ENCODE measurements at regions not wholly inside any gene's neighbourhood (a gene's known extent, or its start where the extent isn't known, plus 50 kb on each side); places are given as distances from the start of the nearest gene placed in this dataset.

GRCh38 chr20:6703656-6704055 is 63.8 kb upstream of the BMP2 start:
- Mint-ChIP-seq H3K27me3 (ENCODE audit: insufficient read depth, unreplicated experiment) (no peaks in the 10 kb centered on the region), H3K4me1 (ENCODE audit: low read depth, unreplicated experiment) (peaks cover 90% of the 10 kb centered on the region), H3K27ac (ENCODE audit: unreplicated experiment) (peak overlapping the region; percentile 99), H3K4me3 (ENCODE audit: unreplicated experiment) (peak overlapping the region; percentile 34), H3K9me3 (ENCODE audit: unreplicated experiment) (no peaks in the 10 kb centered on the region), H3K36me3 (ENCODE audit: insufficient read depth, unreplicated experiment) (peaks cover 35% of the 10 kb centered on the region)
- Histone ChIP-seq H3K9me3 (no peaks in the 10 kb centered on the region), H3K4me1 (peaks cover 98% of the 10 kb centered on the region), H3K36me3 (ENCODE audit: control insufficient read depth, insufficient read depth, low read length) (no peaks in the 10 kb centered on the region), H3K4me3 (ENCODE audit: low read depth, low read length) (no peak overlapping the region), H3K27me3 (replicated peaks; ENCODE audit: control insufficient read depth, insufficient read depth, low read length) (no peaks in the 10 kb centered on the region)
- TSS peak; percentile 91 for BruUV-seq (replicated peaks)
- CTCF ChIA-PET, result interaction anchor here (0.6 to 1.0 kb wide), 2 partner anchors 10 to 67 kb away, joined by 3 read pairs; no protein-coding TSS in a partner anchor
- intact Hi-C loops (cut with micrococcal nuclease; ENCODE audit: unreplicated experiment), result loop anchor here (1.0 to 10.0 kb wide), 3 partner anchors 12 to 441 kb away; no protein-coding TSS in a partner anchor
- DNase-seq, result no peak
- no peak for TF ChIP-seq CTCF (IDR thresholded peaks at IDR 0.05; ENCODE audit: insufficient read depth in 1 of 2, low read depth in 1 of 2, low read length in 1 of 2, severe bottlenecking in 1 of 2, unreplicated experiment in 1 of 2)
- POLR2A ChIA-PET, result interaction anchor here (0.6 to 0.7 kb wide), 3 partner anchors 10 to 32 kb away, joined by 3 read pairs; no protein-coding TSS in a partner anchor

GRCh38 chr20:6703047-6703446 is 64.4 kb upstream of the BMP2 start:
- CTCF ChIA-PET, result interaction anchor here (0.6 kb wide), 1 partner anchor 69 kb away, joined by 3 read pairs; no protein-coding TSS in a partner anchor
- TF ChIP-seq CTCF (IDR thresholded peaks at IDR 0.05; ENCODE audit: insufficient read depth in 1 of 2, low read depth in 1 of 2, low read length in 1 of 2, severe bottlenecking in 1 of 2, unreplicated experiment in 1 of 2), result no peak
- Histone ChIP-seq H3K4me1 (peaks cover 98% of the 10 kb centered on the region), H3K36me3 (ENCODE audit: control insufficient read depth, insufficient read depth, low read length) (no peaks in the 10 kb centered on the region), H3K9me3 (no peaks in the 10 kb centered on the region), H3K4me3 (ENCODE audit: low read depth, low read length) (no peak overlapping the region), H3K27me3 (replicated peaks; ENCODE audit: control insufficient read depth, insufficient read depth, low read length) (no peaks in the 10 kb centered on the region)
- H3K4me3 Mint-ChIP-seq (ENCODE audit: unreplicated experiment), result no peak overlapping the region
- intact Hi-C loops (cut with micrococcal nuclease; ENCODE audit: unreplicated experiment), result loop anchor here (10.0 kb wide), 1 partner anchor 442 kb away; no protein-coding TSS in a partner anchor
- peak overlapping the region; percentile 99 for H3K27ac Mint-ChIP-seq (ENCODE audit: unreplicated experiment)
- POLR2A ChIA-PET, result no interaction called here
- H3K4me1 Mint-ChIP-seq (ENCODE audit: low read depth, unreplicated experiment), result peaks cover 91% of the 10 kb centered on the region
- peaks cover 35% of the 10 kb centered on the region for H3K36me3 Mint-ChIP-seq (ENCODE audit: insufficient read depth, unreplicated experiment)
- no peak for DNase-seq
- H3K9me3 Mint-ChIP-seq (ENCODE audit: unreplicated experiment), result no peaks in the 10 kb centered on the region
- no TSS peak for BruUV-seq (replicated peaks)
- no peaks in the 10 kb centered on the region for H3K27me3 Mint-ChIP-seq (ENCODE audit: insufficient read depth, unreplicated experiment)

DNA sequence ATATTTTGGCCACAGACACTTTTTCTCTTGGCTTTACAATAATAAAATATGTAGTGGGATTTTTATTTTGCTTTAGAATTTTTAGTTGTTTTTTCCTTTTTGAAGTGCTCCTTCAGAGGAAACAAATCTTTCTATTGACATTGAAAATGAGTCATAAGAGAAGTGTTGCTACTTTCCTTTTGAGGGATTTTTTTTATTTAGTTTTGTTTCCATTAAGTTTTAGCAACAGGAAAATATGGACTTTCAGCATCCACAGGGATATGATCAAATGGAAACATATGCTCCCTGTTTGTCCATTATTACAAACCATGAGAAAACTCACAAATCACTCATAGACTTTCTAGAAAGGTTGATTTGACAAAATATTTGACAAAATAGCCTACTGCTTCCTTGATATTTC is 65.3 kb upstream of the BMP2 start:
- no peak overlapping the region for H3K4me3 Mint-ChIP-seq (ENCODE audit: unreplicated experiment)
- ChIA-PET CTCF (no interaction called here), POLR2A (no interaction called here)
- H3K9me3 ChIP-seq, result no peaks in the 10 kb centered on the region
- peaks cover 39% of the 10 kb centered on the region for H3K36me3 Mint-ChIP-seq (ENCODE audit: insufficient read depth, unreplicated experiment)
- no peaks in the 10 kb centered on the region for H3K9me3 Mint-ChIP-seq (ENCODE audit: unreplicated experiment)
- intact Hi-C loops (cut with micrococcal nuclease; ENCODE audit: unreplicated experiment), result loop anchor here (10.0 kb wide), 1 partner anchor 443 kb away; no protein-coding TSS in a partner anchor
- peaks cover 91% of the 10 kb centered on the region for H3K4me1 Mint-ChIP-seq (ENCODE audit: low read depth, unreplicated experiment)
- no peak for TF ChIP-seq CTCF (IDR thresholded peaks at IDR 0.05; ENCODE audit: insufficient read depth in 1 of 2, low read depth in 1 of 2, low read length in 1 of 2, severe bottlenecking in 1 of 2, unreplicated experiment in 1 of 2)
- H3K27me3 ChIP-seq (replicated peaks; ENCODE audit: control insufficient read depth, insufficient read depth, low read length), result no peaks in the 10 kb centered on the region
- peaks cover 98% of the 10 kb centered on the region for H3K4me1 ChIP-seq
- H3K4me3 ChIP-seq (ENCODE audit: low read depth, low read length), result no peak overlapping the region
- no peaks in the 10 kb centered on the region for H3K27me3 Mint-ChIP-seq (ENCODE audit: insufficient read depth, unreplicated experiment)
- H3K36me3 ChIP-seq (ENCODE audit: control insufficient read depth, insufficient read depth, low read length), result no peaks in the 10 kb centered on the region
- BruUV-seq (replicated peaks), result no TSS peak
- peak overlapping the region; percentile 99 for H3K27ac Mint-ChIP-seq (ENCODE audit: unreplicated experiment)
- DNase-seq, result no peak
